GM18951 (cell line): ENCODE measurements at regions not wholly inside any gene's neighbourhood (a gene's known extent, or its start where the extent isn't known, plus 50 kb on each side); places are given as distances from the start of the nearest gene placed in this dataset.

Source experiments
- POLR2A ChIP-seq: IDR thresholded peaks from 4 replicates; pipeline ENCODE4 v1.6.1; 2011; ENCODE audit warnings: mild to moderate bottlenecking; ENCODE audit not compliant: insufficient read length, insufficient read depth; ENCODE audit errors: extremely low read depth
- in situ Hi-C: fragments of 300-500 bp; cut with MboI; formaldehyde crosslinking; loops from one replicate; pipeline ENCODE4 v1.12.0; 2022; ENCODE audit warnings: low sequenced_read_pairs, mixed read lengths, inconsistent platforms; ENCODE audit not compliant: unreplicated experiment

GRCh38 chr1:13908128-13908527 lies 208.1 kb downstream of the PRDM2 start:
- in situ Hi-C loops: no loop called here
- TF ChIP-seq POLR2A: no peak

GRCh38 chr1:13911697-13912619 lies 212.0 kb downstream of the PRDM2 start:
- in situ Hi-C loops: no loop called here
- TF ChIP-seq POLR2A: no peak

GRCh38 chr1:13913396-13913795 lies 213.4 kb downstream of the PRDM2 start:
- no peak for TF ChIP-seq POLR2A
- in situ Hi-C loops: no loop called here

- TF ChIP-seq POLR2A: no peak
- in situ Hi-C loops: no loop called here
Measured at GRCh38 chr1:13916530-13916929, 216.5 kb downstream of the PRDM2 start.

GRCh38 chr1:13917607-13918006 lies 217.6 kb downstream of the PRDM2 start:
- in situ Hi-C loops: no loop called here
- TF ChIP-seq POLR2A: no peak

- no peak for TF ChIP-seq POLR2A
- in situ Hi-C loops: no loop called here
Measured at GRCh38 chr1:13918862-13919261, 218.9 kb downstream of the PRDM2 start.

- in situ Hi-C loops: no loop called here
- no peak for TF ChIP-seq POLR2A
Measured at GRCh38 chr1:13921190-13921589, 221.2 kb downstream of the PRDM2 start.

GRCh38 chr1:13922466-13923110 lies 222.6 kb downstream of the PRDM2 start:
- in situ Hi-C loops: no loop called here
- TF ChIP-seq POLR2A: no peak

- TF ChIP-seq POLR2A: no peak
- in situ Hi-C loops: no loop called here
Measured at GRCh38 chr1:13926556-13926955, 226.6 kb downstream of the PRDM2 start.

GRCh38 chr1:13927736-13928135 lies 227.7 kb downstream of the PRDM2 start:
- in situ Hi-C loops: no loop called here

GRCh38 chr1:13929313-13929712 lies 229.3 kb downstream of the PRDM2 start:
- in situ Hi-C loops: no loop called here
- TF ChIP-seq POLR2A: no peak

More at GRCh38 chr1:13927736-13928135, 227.7 kb downstream of the PRDM2 start:
- TF ChIP-seq POLR2A: no peak

GRCh38 chr1:13930151-13930550 lies 230.2 kb downstream of the PRDM2 start:
- in situ Hi-C loops: no loop called here
- TF ChIP-seq POLR2A: no peak

GRCh38 chr1:13931226-13931625 lies 231.2 kb downstream of the PRDM2 start:
- TF ChIP-seq POLR2A: no peak
- in situ Hi-C loops: no loop called here

GRCh38 chr1:13935336-13935735 lies 235.3 kb downstream of the PRDM2 start:
- no peak for TF ChIP-seq POLR2A
- in situ Hi-C loops: no loop called here
